ENCODE measurements at regions not wholly inside any gene's neighbourhood (a gene's known extent, or its start where the extent isn't known, plus 50 kb on each side); places are given as distances from the start of the nearest gene placed in this dataset.

DNA sequence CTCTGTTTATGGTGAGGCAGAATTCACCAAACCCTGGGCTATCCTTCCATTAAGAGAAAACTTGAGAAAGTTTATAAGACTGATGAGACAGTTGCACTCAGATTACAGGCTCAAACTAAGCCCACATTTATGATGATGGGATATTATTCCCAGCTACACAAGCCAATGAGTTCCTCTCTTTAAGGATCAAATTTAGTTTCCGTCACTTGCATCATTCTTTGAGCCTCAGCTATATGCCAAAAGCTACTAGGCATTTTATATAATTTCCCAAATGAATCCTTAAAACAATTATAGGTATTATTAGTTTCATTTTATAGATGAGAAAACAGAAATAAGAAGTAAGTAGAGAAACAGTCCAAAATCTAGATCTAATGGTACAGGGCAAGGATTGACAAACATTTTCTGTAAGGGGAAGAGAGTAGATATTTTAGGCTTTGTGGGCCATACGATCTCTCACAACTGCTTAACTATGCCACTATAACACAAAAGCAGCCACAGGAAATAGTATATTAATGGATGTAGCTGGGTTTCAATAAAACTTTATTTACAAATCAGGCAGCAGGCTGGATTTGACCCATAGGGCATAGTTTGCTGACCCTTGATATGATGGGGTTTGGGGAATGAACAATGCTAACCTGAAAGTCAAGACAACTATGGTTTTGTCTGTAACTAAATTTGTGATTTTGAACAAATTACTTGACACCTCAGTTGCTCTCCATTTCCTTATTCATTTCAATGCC, 91.8 kb upstream of the PLXNC1 start:
- no peak overlapping the region for H3K27ac ChIP-seq
- TF ChIP-seq CTCF (conservative IDR thresholded peaks at IDR 0.05) = no peak

DNA sequence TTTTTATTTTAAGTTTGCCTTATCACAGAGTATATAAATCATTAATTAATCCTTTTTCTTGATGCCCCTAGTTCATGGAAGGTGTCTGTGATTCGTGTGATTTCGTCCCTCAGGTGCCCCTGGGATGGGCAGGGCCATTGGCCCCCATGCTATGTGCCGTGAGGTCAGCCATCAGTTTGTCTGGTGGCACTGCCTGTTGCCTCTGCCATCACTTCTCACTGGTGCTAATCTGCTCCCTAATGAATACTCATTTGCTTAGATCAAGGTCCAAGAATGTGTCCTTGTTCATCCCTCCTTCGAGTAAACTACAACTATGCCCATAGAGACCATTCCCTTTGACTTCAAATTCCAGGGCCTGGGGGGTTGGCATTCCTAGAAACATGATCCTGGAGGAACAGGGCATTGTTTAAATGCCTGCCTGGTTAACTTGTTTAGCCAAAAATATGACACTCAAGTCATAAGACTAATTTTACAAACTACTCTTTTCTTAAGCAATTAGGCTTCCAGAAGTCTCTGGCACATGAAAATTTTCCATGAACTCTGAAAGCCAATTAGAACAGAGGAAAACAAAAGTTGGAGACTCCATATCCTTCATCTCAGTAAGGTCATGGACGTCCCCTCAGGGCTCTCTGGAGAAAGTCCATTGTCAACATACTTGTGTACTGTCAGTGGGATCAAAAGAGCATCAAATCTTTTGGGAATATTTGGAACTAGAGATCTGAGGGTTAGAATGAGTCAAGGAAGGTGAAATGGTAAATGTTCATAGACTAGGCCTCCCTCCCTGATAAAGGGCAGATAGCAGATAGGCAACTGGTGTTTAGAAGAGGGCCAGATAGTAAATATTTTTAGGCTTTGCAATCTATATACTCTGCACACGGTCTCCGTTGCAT, 90.9 kb upstream of the PLXNC1 start:
- H3K27ac ChIP-seq = no peak overlapping the region
- no peak for TF ChIP-seq CTCF (conservative IDR thresholded peaks at IDR 0.05)

GRCh38 chr12:94059394-94060368, 88.7 kb upstream of the PLXNC1 start:
- H3K27ac ChIP-seq = peak overlapping the region; percentile 47
- no peak for TF ChIP-seq CTCF (conservative IDR thresholded peaks at IDR 0.05)

DNA sequence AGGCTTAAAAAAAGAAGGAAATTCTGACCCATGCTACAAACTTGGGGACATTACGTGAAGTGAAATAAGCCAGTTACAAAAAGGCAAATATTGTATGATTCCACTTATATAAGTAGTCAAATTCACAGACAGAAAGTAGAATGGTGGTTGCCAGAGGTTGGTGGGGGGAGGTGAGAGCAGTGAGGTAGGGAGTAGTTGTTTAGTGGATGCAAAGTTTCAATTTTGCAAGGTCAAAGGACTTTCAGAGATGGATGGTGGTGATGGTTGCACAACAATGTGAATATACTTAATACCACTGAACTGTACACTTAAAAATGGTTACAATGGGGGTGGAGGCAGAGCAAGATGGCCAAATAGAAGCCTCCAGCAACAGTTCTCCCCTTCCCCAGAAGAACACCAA, 86.2 kb upstream of the PLXNC1 start:
- no peak overlapping the region for H3K27ac ChIP-seq
- no peak for TF ChIP-seq CTCF (conservative IDR thresholded peaks at IDR 0.05)

- H3K27ac ChIP-seq = no peak overlapping the region
- TF ChIP-seq CTCF (conservative IDR thresholded peaks at IDR 0.05) = no peak
Measured at GRCh38 chr12:94062796-94063635, 85.4 kb upstream of the PLXNC1 start.

GRCh38 chr12:94070520-94070919, 77.9 kb upstream of the PLXNC1 start:
- no peak for TF ChIP-seq CTCF (conservative IDR thresholded peaks at IDR 0.05)
- no peak overlapping the region for H3K27ac ChIP-seq
